ENCODE measurements at regions not wholly inside any gene's neighbourhood (a gene's known extent, or its start where the extent isn't known, plus 50 kb on each side); places are given as distances from the start of the nearest gene placed in this dataset.

DNA sequence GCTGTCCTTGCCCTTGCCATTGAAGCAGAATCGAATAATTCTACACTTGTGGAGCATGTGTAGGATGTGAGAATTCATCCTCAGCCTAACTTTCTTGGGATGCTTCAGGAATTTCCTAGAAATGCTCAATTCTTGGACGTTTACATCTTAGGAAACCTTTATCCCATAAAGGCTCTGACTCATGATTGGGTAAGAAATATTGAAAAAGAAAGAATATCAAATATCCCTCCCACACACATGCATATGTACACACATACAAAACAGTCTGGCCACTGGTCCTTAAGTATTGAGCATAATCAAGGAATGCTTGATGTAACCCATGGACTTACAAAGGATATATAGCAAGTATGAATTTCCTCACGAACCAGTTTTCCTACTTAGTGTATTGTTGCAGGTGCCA is 83.9 kb upstream of the IPO9 start:
- peaks cover 0 to 4% (median 0%) of the 10 kb centered on the region in 4 donors for H3K4me1 ChIP-seq
- no peaks in the 10 kb centered on the region for H3K27me3 ChIP-seq
- intact Hi-C loops (cut with DNase I): no loop called here
- no peaks in the 10 kb centered on the region for H3K36me3 ChIP-seq
- no peak for TF ChIP-seq POLR2A (IDR thresholded peaks at IDR 0.05)
- TF ChIP-seq, protein P1, sequence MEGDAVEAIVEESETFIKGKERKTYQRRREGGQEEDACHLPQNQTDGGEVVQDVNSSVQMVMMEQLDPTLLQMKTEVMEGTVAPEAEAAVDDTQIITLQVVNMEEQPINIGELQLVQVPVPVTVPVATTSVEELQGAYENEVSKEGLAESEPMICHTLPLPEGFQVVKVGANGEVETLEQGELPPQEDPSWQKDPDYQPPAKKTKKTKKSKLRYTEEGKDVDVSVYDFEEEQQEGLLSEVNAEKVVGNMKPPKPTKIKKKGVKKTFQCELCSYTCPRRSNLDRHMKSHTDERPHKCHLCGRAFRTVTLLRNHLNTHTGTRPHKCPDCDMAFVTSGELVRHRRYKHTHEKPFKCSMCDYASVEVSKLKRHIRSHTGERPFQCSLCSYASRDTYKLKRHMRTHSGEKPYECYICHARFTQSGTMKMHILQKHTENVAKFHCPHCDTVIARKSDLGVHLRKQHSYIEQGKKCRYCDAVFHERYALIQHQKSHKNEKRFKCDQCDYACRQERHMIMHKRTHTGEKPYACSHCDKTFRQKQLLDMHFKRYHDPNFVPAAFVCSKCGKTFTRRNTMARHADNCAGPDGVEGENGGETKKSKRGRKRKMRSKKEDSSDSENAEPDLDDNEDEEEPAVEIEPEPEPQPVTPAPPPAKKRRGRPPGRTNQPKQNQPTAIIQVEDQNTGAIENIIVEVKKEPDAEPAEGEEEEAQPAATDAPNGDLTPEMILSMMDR (IDR thresholded peaks at IDR 0.05): no peak
- DNase-seq (no peak), ATAC-seq (no peak)
- WGBS (ENCODE audit: insufficient coverage, low coverage, low lambda C conversion rate, missing lambda C conversion rate): 65% methylated on average over 3 of the region's 3 CpGs
- no peaks in the 10 kb centered on the region for H3K9me3 ChIP-seq
- H3K4me3 ChIP-seq: no peak overlapping the region
- H3K27ac ChIP-seq: no peak overlapping the region

DNA sequence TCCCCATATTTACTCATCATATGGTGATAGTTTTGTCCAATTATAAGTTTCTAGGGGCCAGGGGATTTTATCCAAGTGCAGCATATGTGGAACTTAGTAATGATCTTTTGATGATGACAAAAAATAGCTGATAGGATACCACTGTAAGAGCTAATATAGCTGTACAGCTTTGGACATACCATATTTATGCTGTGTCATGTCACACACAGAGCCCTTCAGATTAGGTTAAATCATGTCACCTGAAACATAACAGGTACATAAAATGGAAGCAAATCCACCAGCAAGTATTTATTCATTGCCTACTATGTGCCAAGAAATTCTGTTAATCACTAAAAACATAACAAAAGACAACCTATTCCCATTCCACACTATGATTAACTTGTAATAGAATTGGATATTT is 82.8 kb upstream of the IPO9 start:
- no peaks in the 10 kb centered on the region for H3K36me3 ChIP-seq
- DNase-seq (no peak), ATAC-seq (no peak)
- no peaks in the 10 kb centered on the region for H3K9me3 ChIP-seq
- no peak overlapping the region for H3K4me3 ChIP-seq
- H3K27me3 ChIP-seq: no peaks in the 10 kb centered on the region
- no peaks in the 10 kb centered on the region for H3K4me1 ChIP-seq
- TF ChIP-seq, protein P1 (IDR thresholded peaks at IDR 0.05): no peak
- TF ChIP-seq POLR2A (IDR thresholded peaks at IDR 0.05): no peak
- H3K27ac ChIP-seq: no peak overlapping the region
- intact Hi-C loops (cut with DNase I): no loop called here

DNA sequence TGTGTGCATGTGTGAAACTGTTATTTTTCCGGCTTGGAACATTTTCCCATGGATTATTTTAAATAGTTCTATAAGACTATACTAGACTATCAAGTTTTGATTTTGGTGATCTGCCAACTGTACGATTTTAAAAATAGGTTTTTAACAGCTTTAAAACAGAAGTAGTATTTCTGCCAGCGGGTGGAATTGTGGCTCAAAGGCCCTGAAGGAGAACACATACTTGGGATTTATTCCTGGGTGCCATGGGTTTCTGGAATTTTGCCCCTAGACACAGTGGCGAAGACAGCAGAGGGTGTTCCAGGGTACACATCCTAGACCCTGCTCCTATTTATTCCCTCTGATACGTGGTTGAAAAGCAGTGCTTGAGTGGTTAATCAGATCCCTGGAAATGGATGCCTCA is 81.7 kb upstream of the IPO9 start:
- H3K36me3 ChIP-seq: no peaks in the 10 kb centered on the region
- no peak overlapping the region for H3K27ac ChIP-seq
- ATAC-seq (no peak), DNase-seq (no peak)
- H3K4me1 ChIP-seq: no peaks in the 10 kb centered on the region
- H3K27me3 ChIP-seq: no peaks in the 10 kb centered on the region
- 66% methylated on average over 4 of the region's 5 CpGs for WGBS (ENCODE audit: insufficient coverage, low coverage, low lambda C conversion rate, missing lambda C conversion rate)
- no peak overlapping the region for H3K4me3 ChIP-seq
- no peaks in the 10 kb centered on the region for H3K9me3 ChIP-seq
- intact Hi-C loops (cut with DNase I): no loop called here
- TF ChIP-seq, protein P1 (IDR thresholded peaks at IDR 0.05): no peak
- no peak for TF ChIP-seq POLR2A (IDR thresholded peaks at IDR 0.05)

DNA sequence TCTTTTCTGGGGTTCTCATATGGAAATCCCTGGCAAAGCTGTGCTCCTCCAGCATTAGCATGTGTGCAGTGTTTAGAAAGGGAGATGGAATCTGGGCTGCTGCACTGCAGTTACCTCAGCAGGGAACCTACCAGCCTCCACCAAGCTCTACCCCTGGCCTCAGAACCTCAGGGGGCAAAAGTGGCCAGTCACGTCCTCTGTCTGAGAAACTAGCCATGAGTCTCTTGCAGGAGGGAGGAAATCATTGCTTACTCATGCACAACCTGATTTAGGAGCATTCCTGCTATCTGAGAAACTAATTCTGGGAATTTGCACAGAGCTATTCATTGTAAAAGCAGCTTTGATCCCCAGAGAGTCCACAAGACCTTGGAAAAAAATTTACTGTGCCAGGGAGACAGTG is 80.6 kb upstream of the IPO9 start:
- Histone ChIP-seq H3K36me3 (no peaks in the 10 kb centered on the region), H3K27ac (no peak overlapping the region), H3K4me1 (no peaks in the 10 kb centered on the region), H3K4me3 (no peak overlapping the region), H3K9me3 (no peaks in the 10 kb centered on the region), H3K27me3 (no peaks in the 10 kb centered on the region)
- WGBS (ENCODE audit: insufficient coverage, low coverage, low lambda C conversion rate, missing lambda C conversion rate): no CpG with 5 or more reads among the region's 1 CpG
- ATAC-seq: no peak
- TF ChIP-seq, protein P1 (IDR thresholded peaks at IDR 0.05): no peak
- no peak for TF ChIP-seq POLR2A (IDR thresholded peaks at IDR 0.05)
- no peak for DNase-seq
- intact Hi-C loops (cut with DNase I): no loop called here

DNA sequence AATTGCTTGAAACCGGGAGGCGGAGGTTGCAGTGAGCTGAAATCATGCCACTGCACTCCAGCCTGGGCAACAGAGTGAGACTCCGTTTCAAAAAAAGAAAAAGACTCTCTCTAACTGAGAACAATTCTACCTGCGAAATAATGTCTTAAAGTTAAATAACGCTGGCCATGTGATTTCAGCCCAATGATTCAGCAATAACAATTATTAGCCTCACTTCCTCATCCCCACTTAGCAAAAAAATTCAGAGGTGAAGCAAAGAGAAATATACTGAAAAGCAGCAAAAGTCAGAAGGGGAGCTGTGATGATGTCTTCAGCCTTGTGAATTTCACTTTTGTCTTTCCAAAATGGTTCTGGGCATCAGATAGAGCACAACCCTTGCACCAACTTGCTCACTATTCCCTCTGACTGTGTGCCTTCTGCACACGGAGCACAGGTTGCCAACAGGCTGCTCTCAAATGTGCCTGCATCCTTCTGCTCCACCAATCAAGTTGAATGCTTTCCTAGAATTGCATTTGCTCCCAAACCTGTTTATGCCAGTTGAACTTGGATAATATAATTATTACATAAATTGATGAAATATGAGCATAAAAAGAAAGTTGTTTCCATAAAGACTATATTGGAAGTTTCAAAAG is 79.8 kb upstream of the IPO9 start:
- WGBS (ENCODE audit: insufficient coverage, low coverage, low lambda C conversion rate, missing lambda C conversion rate): 80% methylated on average over 4 of the region's 6 CpGs
- Histone ChIP-seq H3K4me1 (no peaks in the 10 kb centered on the region), H3K4me3 (no peak overlapping the region), H3K9me3 (no peaks in the 10 kb centered on the region), H3K27ac (no peak overlapping the region), H3K27me3 (no peaks in the 10 kb centered on the region), H3K36me3 (no peaks in the 10 kb centered on the region)
- ATAC-seq (no peak), DNase-seq (no peak)
- intact Hi-C loops (cut with DNase I): no loop called here
- no peak for TF ChIP-seq POLR2A (IDR thresholded peaks at IDR 0.05)
- TF ChIP-seq, protein P1 (IDR thresholded peaks at IDR 0.05): no peak

Data from right lobe of liver (tissue), 6 donors.